Muscle of arm (tissue), 1 donor: ENCODE measurements at regions not wholly inside any gene's neighbourhood (a gene's known extent, or its start where the extent isn't known, plus 50 kb on each side); places are given as distances from the start of the nearest gene placed in this dataset.

ENCODE experiments used
- DNase-seq: peaks from one replicate; pipeline ENCODE4 v3.0.0-alpha.2; 2013

GRCh38 chr11:28536504-28537267, 428.5 kb downstream of the METTL15 start:
- DNase-seq, result no peak

GRCh38 chr11:28535677-28536076, 427.5 kb downstream of the METTL15 start:
- DNase-seq, result no peak

GRCh38 chr11:28529540-28530410, 421.6 kb downstream of the METTL15 start:
- peak; percentile 33 for DNase-seq

GRCh38 chr11:28529046-28529445, 420.9 kb downstream of the METTL15 start:
- no peak for DNase-seq

GRCh38 chr11:28528217-28528616, 420.0 kb downstream of the METTL15 start:
- DNase-seq, result no peak

GRCh38 chr11:28526406-28526751, 418.2 kb downstream of the METTL15 start:
- no peak for DNase-seq

- no peak for DNase-seq
Measured at GRCh38 chr11:28525636-28526405, 417.6 kb downstream of the METTL15 start.

DNA sequence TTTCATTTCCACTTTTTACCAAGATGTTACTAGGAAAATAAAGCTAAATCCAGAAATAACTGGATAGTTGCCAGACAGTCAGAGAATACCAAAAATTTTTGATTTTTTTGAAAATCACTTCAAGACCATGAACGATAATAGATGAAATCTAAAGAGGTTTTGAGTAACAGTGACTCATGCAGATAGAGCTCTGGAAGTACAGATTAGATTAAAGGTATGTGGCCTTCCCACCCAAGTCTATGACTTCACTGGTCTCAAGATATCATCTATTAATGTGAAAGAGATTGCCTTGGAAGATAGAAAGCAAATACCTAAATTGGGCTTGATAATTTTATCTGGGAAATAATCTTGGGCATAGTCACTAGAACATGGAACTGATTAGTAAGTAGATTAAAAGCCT, 415.9 kb downstream of the METTL15 start:
- no peak for DNase-seq

DNA sequence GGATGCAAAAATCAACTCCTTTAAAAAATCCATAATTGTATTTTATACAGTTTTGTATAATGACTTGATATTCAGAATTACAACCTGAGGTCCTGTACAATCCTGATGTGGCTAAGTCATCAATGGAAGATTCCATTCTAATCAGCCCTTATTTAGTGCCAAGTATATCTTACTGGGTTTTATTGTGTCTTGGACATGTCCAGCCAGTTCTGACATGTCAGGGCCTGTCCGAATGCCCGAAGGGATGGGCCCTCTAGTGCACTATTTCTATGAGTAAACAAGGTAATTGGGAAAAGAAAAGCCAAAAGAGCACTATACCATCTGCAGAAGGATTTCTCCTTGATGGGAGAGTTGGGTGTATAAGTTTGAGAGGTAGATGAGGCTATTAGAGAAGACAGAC, 412.9 kb downstream of the METTL15 start:
- no peak for DNase-seq

DNA sequence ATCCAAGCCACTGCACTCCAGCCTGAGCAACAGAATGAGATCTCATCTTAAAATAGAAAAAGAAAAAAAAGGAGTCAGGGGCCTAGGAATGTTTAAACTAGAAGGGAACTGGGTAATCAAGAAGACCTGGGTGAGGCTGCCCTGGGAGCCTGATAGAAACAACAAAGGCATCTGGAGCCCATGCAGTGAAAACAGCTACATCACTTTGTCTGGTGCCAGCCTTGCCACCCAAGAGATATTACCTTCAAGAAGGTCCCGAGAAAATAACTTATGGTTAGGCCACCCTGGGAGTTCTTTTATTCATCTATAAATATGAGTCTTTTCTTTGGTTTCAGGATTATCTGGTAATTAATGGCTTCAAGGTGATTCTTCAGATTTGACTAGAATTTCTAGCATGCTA, 412.1 kb downstream of the METTL15 start:
- DNase-seq, result no peak

DNA sequence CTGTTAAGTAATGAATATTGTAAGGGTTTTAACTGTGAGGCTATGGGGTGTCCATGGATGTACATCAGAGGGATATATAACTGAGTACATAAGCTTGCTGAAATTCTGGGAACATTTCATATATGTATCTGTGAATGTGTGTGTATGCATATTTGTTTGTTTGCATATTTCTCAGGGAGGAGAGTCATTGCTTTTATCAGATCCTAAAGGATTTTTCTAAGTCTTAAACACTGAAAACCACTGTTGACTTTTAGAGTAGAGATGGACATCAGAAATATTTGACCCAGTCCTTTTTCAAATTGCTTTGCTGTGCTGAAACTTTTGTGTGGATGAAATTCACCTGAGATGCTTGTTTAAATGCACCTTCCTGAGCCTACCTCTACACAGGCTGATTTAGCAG, 410.6 kb downstream of the METTL15 start:
- no peak for DNase-seq

GRCh38 chr11:28517621-28518020, 409.4 kb downstream of the METTL15 start:
- no peak for DNase-seq

- no peak for DNase-seq
Measured at GRCh38 chr11:28514391-28514790, 406.2 kb downstream of the METTL15 start.

GRCh38 chr11:28512143-28512756, 404.1 kb downstream of the METTL15 start:
- DNase-seq, result no peak

DNA sequence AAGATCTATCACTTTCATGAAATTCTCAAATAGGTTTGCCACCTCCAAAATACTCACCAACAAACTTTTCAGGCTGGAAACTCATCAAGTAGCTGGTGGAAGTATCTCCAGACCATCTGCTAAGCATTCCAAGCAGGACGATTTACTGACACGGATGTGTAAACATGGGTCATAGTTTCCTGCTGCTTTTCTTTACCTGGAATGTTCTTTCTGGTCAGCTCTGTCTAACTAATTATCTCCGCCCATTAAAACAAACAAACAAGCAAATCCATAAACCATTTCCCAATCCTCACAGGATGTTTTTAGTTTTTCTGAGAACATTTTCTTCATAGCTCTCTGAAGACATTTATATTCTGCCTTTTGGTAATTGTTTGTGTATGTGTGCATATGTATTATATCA, 397.0 kb downstream of the METTL15 start:
- no peak for DNase-seq

- DNase-seq, result no peak
Measured at GRCh38 chr11:28504555-28505110, 396.4 kb downstream of the METTL15 start.

- no peak for DNase-seq
Measured at GRCh38 chr11:28495333-28495732, 387.1 kb downstream of the METTL15 start.

- DNase-seq, result no peak
Measured at GRCh38 chr11:28491431-28491830, 383.2 kb downstream of the METTL15 start.

- DNase-seq, result no peak
Measured at GRCh38 chr11:28490773-28491382, 382.7 kb downstream of the METTL15 start.

DNA sequence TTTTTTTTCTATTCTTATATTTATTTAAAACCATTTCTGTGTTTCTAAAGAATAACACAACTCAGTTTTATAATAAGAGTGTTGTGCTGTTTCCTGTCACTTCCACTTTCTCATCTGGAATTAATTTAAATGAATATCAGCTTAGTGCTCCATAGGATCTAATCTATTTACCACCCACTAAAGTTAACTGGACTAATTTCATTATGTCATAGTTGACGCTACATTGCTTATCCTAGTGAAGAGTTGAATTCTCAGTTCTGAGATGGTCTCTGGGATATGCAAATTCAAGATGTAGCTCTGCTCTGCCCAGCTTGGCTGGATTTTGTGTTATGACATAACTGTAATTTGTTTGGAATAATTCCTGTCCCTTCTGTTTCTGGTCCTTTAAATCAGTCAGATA, 380.1 kb downstream of the METTL15 start:
- DNase-seq, result no peak
